ENCODE measurements at regions not wholly inside any gene's neighbourhood (a gene's known extent, or its start where the extent isn't known, plus 50 kb on each side); places are given as distances from the start of the nearest gene placed in this dataset.
"Not testable (repeated sequence)": the region's sequence is repeated elsewhere in the genome, so short reads cannot be mapped to it uniquely, and the experiment has no call there.

DNA sequence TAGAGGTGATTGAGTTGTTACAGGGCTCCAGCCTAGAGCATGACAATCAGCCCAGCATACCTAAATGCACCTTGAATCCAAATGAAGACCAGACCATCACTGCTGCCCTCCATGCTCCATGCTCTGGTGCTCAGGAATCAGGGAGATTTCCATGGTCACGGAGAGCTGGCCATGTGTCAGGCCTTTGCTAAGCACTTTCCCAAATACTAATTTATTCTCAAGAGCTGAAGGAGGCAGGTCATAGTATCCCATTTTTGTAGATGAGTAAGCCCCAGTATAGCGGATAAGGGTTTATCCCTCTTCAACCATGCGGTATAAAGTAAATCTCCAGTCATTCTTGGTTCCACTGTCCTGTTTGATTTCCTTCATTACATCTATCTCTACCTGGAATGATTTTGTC, 240.8 kb downstream of the TFAP2A start:
- no TSS peak for BruUV-seq (replicated peaks)
- H2AFZ ChIP-seq (ENCODE audit: low read depth, low read length, poor library complexity, severe bottlenecking) = no peak overlapping the region
- H3K79me2 ChIP-seq (ENCODE audit: insufficient read depth, low read length) = no peaks in the 10 kb centered on the region
- H3K4me2 ChIP-seq (ENCODE audit: low read length) = no peak overlapping the region
- ATAC-seq (no peak), DNase-seq (ENCODE audit: low read depth, low spot score) (no peak)
- no peak overlapping the region for H3K9ac ChIP-seq (ENCODE audit: low read length)
- H3K27me3 ChIP-seq (ENCODE audit: insufficient read depth, low read length) = no peaks in the 10 kb centered on the region
- CTCF ChIA-PET = no interaction called here
- H4K20me1 ChIP-seq (ENCODE audit: insufficient read depth) = no peaks in the 10 kb centered on the region
- TF ChIP-seq JUND (IDR thresholded peaks at IDR 0.05) (no peak), FOSL1 (IDR thresholded peaks at IDR 0.05; ENCODE audit: low read depth) (no peak), TCF7L2 (IDR thresholded peaks at IDR 0.05; ENCODE audit: borderline replicate concordance, extremely low read depth, insufficient read depth, insufficient read length) (no peak), EZH2 (IDR thresholded peaks at IDR 0.05) (no peak), CEBPB (IDR thresholded peaks at IDR 0.05; ENCODE audit: low read depth) (no peak), POLR2AphosphoS5 (IDR thresholded peaks at IDR 0.05; ENCODE audit: low read depth, low read length) (no peak), SIN3A (IDR thresholded peaks at IDR 0.05; ENCODE audit: low read depth) (no peak), ZNF274 (IDR thresholded peaks at IDR 0.05; ENCODE audit: low read depth, low read length) (no peak)
- TF ChIP-seq, protein P1, sequence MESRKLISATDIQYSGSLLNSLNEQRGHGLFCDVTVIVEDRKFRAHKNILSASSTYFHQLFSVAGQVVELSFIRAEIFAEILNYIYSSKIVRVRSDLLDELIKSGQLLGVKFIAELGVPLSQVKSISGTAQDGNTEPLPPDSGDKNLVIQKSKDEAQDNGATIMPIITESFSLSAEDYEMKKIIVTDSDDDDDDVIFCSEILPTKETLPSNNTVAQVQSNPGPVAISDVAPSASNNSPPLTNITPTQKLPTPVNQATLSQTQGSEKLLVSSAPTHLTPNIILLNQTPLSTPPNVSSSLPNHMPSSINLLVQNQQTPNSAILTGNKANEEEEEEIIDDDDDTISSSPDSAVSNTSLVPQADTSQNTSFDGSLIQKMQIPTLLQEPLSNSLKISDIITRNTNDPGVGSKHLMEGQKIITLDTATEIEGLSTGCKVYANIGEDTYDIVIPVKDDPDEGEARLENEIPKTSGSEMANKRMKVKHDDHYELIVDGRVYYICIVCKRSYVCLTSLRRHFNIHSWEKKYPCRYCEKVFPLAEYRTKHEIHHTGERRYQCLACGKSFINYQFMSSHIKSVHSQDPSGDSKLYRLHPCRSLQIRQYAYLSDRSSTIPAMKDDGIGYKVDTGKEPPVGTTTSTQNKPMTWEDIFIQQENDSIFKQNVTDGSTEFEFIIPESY (IDR thresholded peaks at IDR 0.05; ENCODE audit: extremely low read depth, insufficient replicate concordance, low read length) = no peak
- TF ChIP-seq, protein P2, sequence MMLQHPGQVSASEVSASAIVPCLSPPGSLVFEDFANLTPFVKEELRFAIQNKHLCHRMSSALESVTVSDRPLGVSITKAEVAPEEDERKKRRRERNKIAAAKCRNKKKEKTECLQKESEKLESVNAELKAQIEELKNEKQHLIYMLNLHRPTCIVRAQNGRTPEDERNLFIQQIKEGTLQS (IDR thresholded peaks at IDR 0.05) = no peak
- POLR2A ChIA-PET = no interaction called here
- H3K4me1 ChIP-seq (ENCODE audit: control insufficient read depth in 1 of 2, insufficient read depth in 2 of 2, low read length in 2 of 2) = peaks cover 0 to 9% of the 10 kb centered on the region in 2 experiments; a peak in 2 of 4 replicates
- no peak overlapping the region for H3K4me3 ChIP-seq (replicated peaks in 1 of 2; ENCODE audit: low read depth in 1 of 2, low read length in 2 of 2)
- H3K9me3 ChIP-seq (ENCODE audit: control insufficient read depth in 1 of 2, insufficient read depth in 1 of 2, low read depth in 1 of 2, low read length in 2 of 2) = no peaks in the 10 kb centered on the region
- intact Hi-C loops (cut with micrococcal nuclease) = no loop called here
- no peak overlapping the region for H3K27ac ChIP-seq (ENCODE audit: low read depth, low read length)
- H3K9me2 ChIP-seq (ENCODE audit: insufficient read depth) = no peaks in the 10 kb centered on the region
- RAD21 ChIA-PET (ENCODE audit: low non-redundant PET in 1 of 2, low total read pairs in 2 of 2, uncharacterized antibody in 2 of 2, unreplicated experiment in 2 of 2) = no interaction called here
- H3K36me3 ChIP-seq (ENCODE audit: control insufficient read depth in 1 of 2, insufficient read depth in 2 of 2, low read length in 2 of 2) = no peaks in the 10 kb centered on the region

DNA sequence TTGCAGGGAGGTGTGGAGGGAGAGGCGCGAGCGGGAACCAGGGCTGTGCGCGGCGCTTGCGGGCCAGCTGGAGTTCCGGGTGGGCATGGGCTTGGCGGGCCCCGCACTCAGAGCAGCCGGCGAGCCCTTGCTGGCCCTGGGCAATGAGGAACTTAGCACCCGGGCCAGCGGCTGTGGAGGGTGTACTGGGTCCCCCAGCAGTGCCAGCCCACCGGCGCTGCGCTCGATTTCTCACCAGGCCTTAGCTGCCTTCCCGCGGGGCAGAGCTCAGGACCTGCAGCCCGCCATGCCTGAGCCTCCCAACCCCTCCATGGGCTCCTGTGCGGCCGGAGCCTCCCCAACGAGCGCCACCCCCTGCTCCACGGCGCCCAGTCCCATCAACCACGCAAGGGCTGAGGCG, 243.2 kb downstream of the TFAP2A start:
- H3K27ac ChIP-seq (ENCODE audit: low read depth, low read length); H3K36me3 ChIP-seq (ENCODE audit: control insufficient read depth in 1 of 2, insufficient read depth in 2 of 2, low read length in 2 of 2); intact Hi-C loops (cut with micrococcal nuclease); H3K79me2 ChIP-seq (ENCODE audit: insufficient read depth, low read length); H4K20me1 ChIP-seq (ENCODE audit: insufficient read depth); H2AFZ ChIP-seq (ENCODE audit: low read depth, low read length, poor library complexity, severe bottlenecking); ATAC-seq; CTCF ChIA-PET; H3K4me1 ChIP-seq (ENCODE audit: control insufficient read depth in 1 of 2, insufficient read depth in 2 of 2, low read length in 2 of 2); RAD21 ChIA-PET (ENCODE audit: low non-redundant PET in 1 of 2, low total read pairs in 2 of 2, uncharacterized antibody in 2 of 2, unreplicated experiment in 2 of 2); H3K9me3 ChIP-seq (ENCODE audit: control insufficient read depth in 1 of 2, insufficient read depth in 1 of 2, low read depth in 1 of 2, low read length in 2 of 2); BruUV-seq (replicated peaks); H3K9ac ChIP-seq (ENCODE audit: low read length); H3K4me3 ChIP-seq (replicated peaks in 1 of 2; ENCODE audit: low read depth in 1 of 2, low read length in 2 of 2); H3K4me2 ChIP-seq (ENCODE audit: low read length); DNase-seq (ENCODE audit: low read depth, low spot score); H3K27me3 ChIP-seq (ENCODE audit: insufficient read depth, low read length); H3K9me2 ChIP-seq (ENCODE audit: insufficient read depth); POLR2A ChIA-PET: not testable (repeated sequence)
